IMR-90 (cell line): ENCODE measurements at regions not wholly inside any gene's neighbourhood (a gene's known extent, or its start where the extent isn't known, plus 50 kb on each side); places are given as distances from the start of the nearest gene placed in this dataset.

Experiments used
- ATAC-seq: fragments of 200-7000 bp; cut with Tn5 transposase; 2 replicates; pipeline ENCODE4 v1.9.1; 2020; ENCODE audit warnings: low read depth, mild to moderate bottlenecking, moderate library complexity
- BruUV-seq: library from RNA; stranded (reverse); fragments of 400-500 nt; replicated peaks from 2 replicates; lab custom pipeline; 2021; lab: Mats Ljungman, UMichigan
- CTCF ChIA-PET: fragments of 300-600 bp; formaldehyde crosslinking; extraction: SDS; loops from one replicate; lab custom pipeline; 2021; ENCODE audit warnings: antibody characterized with exemption; lab: Yijun Ruan, JAX
- POLR2A ChIA-PET: fragments of 300-600 bp; sonication (Branson Sonifier 250); formaldehyde crosslinking; loops from one replicate; lab custom pipeline; 2022; ENCODE audit warnings: antibody characterized with exemption; ENCODE audit not compliant: unreplicated experiment; lab: Charles Lee
- DNase-seq: peaks from one replicate; pipeline ENCODE4 v3.0.0; 2013
- H2AFZ ChIP-seq: replicated peaks from 2 replicates; pipeline ENCODE3; 2013; ENCODE audit warnings: low read length, mild to moderate bottlenecking; ENCODE audit not compliant: poor library complexity
- H2AK5ac ChIP-seq: 2 replicates; pipeline ENCODE4 v1.6.1; 2013; ENCODE audit warnings: low read depth, low read length, inconsistent platforms
- H2AK9ac ChIP-seq: replicated peaks from 2 replicates; pipeline ENCODE3; 2013; ENCODE audit warnings: mild to moderate bottlenecking, low read depth, low read length, moderate library complexity; ENCODE audit not compliant: poor library complexity
- H2BK120ac ChIP-seq: 2 replicates; pipeline ENCODE4 v1.6.1; 2013; ENCODE audit warnings: low read depth, low read length, inconsistent platforms
- H2BK15ac ChIP-seq: 3 replicates; pipeline ENCODE4 v1.6.1; 2013; ENCODE audit warnings: low read depth, low read length, inconsistent platforms
- H2BK20ac ChIP-seq: 2 replicates; pipeline ENCODE4 v1.6.1; 2013; ENCODE audit warnings: low read depth, mild to moderate bottlenecking, inconsistent platforms, low read length, moderate library complexity
- H2BK5ac ChIP-seq: 2 replicates; pipeline ENCODE4 v1.6.1; 2013; ENCODE audit warnings: mild to moderate bottlenecking, low read depth, low read length, inconsistent platforms; ENCODE audit not compliant: poor library complexity, severe bottlenecking
- H3K14ac ChIP-seq: replicated peaks from 2 replicates; pipeline ENCODE4 v1.6.1; 2013; ENCODE audit warnings: low read depth, low read length, inconsistent platforms
- H3K18ac ChIP-seq: 2 replicates; pipeline ENCODE4 v1.6.1; 2013; ENCODE audit warnings: low read depth, low read length, control low read depth
- H3K23ac ChIP-seq: 2 replicates; pipeline ENCODE4 v1.6.1; 2013; ENCODE audit warnings: low read depth, low read length, inconsistent platforms
- H3K27ac ChIP-seq: 2 replicates; pipeline ENCODE4 v1.5.1; 2013; ENCODE audit warnings: mild to moderate bottlenecking, control low read depth, low read length; ENCODE audit not compliant: insufficient read depth
- H3K27me3 ChIP-seq: 2 replicates; pipeline ENCODE4 v1.6.1; 2013; ENCODE audit warnings: low read length; ENCODE audit not compliant: control insufficient read depth, insufficient read depth
- H3K36me3 ChIP-seq: 2 replicates; pipeline ENCODE4 v1.6.1; 2013; ENCODE audit warnings: low read length, mixed read lengths; ENCODE audit not compliant: control insufficient read depth, insufficient read depth
- H3K4ac ChIP-seq: 2 replicates; pipeline ENCODE4 v1.6.1; 2013; ENCODE audit warnings: low read depth, low read length, inconsistent platforms
- H3K4me1 ChIP-seq: 2 replicates; pipeline ENCODE4 v1.6.1; 2013; ENCODE audit warnings: low read length, mixed read lengths; ENCODE audit not compliant: control insufficient read depth, insufficient read depth
- H3K4me2 ChIP-seq: 2 replicates; pipeline ENCODE4 v1.6.1; 2013; ENCODE audit warnings: low read depth, mild to moderate bottlenecking, control low read depth, low read length, moderate library complexity
- H3K4me3 ChIP-seq: 2 replicates; pipeline ENCODE4 v1.5.1; 2013; ENCODE audit warnings: low read depth, mild to moderate bottlenecking, control low read depth, low read length, moderate library complexity; ENCODE audit not compliant: insufficient read depth
- H3K56ac ChIP-seq: 2 replicates; pipeline ENCODE4 v1.6.1; 2013; ENCODE audit warnings: low read length, inconsistent platforms; ENCODE audit not compliant: insufficient read depth; ENCODE audit errors: extremely low read depth
- H3K79me1 ChIP-seq, 2 experiments: 2 replicates each; pipeline ENCODE4 v1.6.1; 2013; ENCODE audit warnings: low read length in 2 of 2, inconsistent platforms in 1 of 2, low read depth in 1 of 2
- H3K9ac ChIP-seq: 2 replicates; pipeline ENCODE4 v1.6.1; 2013; ENCODE audit warnings: low read depth, low read length, control low read depth
- H3K9me1 ChIP-seq: 2 replicates; pipeline ENCODE4 v1.6.1; 2013; ENCODE audit warnings: low read length, inconsistent platforms; ENCODE audit not compliant: insufficient read depth
- H3K9me3 ChIP-seq: 2 replicates; pipeline ENCODE4 v1.6.1; 2013; ENCODE audit warnings: low read length; ENCODE audit not compliant: control insufficient read depth, insufficient read depth
- H4K20me1 ChIP-seq: 2 replicates; pipeline ENCODE4 v1.6.1; 2013; ENCODE audit warnings: low read length, inconsistent platforms; ENCODE audit not compliant: insufficient read depth
- H4K5ac ChIP-seq: 2 replicates; pipeline ENCODE4 v1.6.1; 2013; ENCODE audit warnings: mild to moderate bottlenecking, low read depth, low read length, control low read depth
- H4K8ac ChIP-seq, 2 experiments: 2 replicates each; pipeline ENCODE4 v1.6.1; 2013; ENCODE audit warnings: low read depth in 2 of 2, low read length in 2 of 2, control low read depth in 1 of 2, inconsistent platforms in 1 of 2
- H4K91ac ChIP-seq: 2 replicates; pipeline ENCODE4 v1.6.1; 2013; ENCODE audit warnings: low read depth, low read length, inconsistent platforms; ENCODE audit not compliant: insufficient read depth
- BHLHE40 ChIP-seq: fragments of 150-350 bp; IDR thresholded peaks from 2 replicates; pipeline ENCODE4 v1.6.1; 2016; ENCODE audit warnings: mild to moderate bottlenecking, low read depth, low read length
- CEBPB ChIP-seq: IDR thresholded peaks from 2 replicates; pipeline ENCODE4 v1.6.1; 2012; ENCODE audit warnings: low read depth, low read length, improper control_type of control experiment
- FOS ChIP-seq: fragments of 150-350 bp; IDR thresholded peaks from 2 replicates; pipeline ENCODE4 v1.6.1; 2016; ENCODE audit warnings: low read depth, low read length
- POLR2A ChIP-seq: IDR thresholded peaks from 2 replicates; pipeline ENCODE4 v1.6.1; 2012; ENCODE audit warnings: mild to moderate bottlenecking, low read depth, low read length
- RAD21 ChIP-seq: IDR thresholded peaks from 2 replicates; pipeline ENCODE4 v1.6.1; 2012; ENCODE audit warnings: low read length, improper control_type of control experiment
- RCOR1 ChIP-seq: IDR thresholded peaks from 2 replicates; pipeline ENCODE4 v1.6.1; 2012; ENCODE audit warnings: mild to moderate bottlenecking, low read length, improper control_type of control experiment; ENCODE audit not compliant: insufficient replicate concordance
- WGBS, 2 experiments: methylation state at CpG; one replicate each; pipeline versions ENCODE4 v1.1.5 to v1.1.7; 2013; ENCODE audit warnings: missing lambda C conversion rate in 2 of 2; ENCODE audit not compliant: insufficient read length in 1 of 2; ENCODE audit errors: extremely low coverage in 2 of 2; 5-methylcytosine and 5-hydroxymethylcytosine counted together
- dilution Hi-C: fragments of 300-500 bp; cut with HindIII; formaldehyde crosslinking; loops from one replicate; pipeline ENCODE4 v1.14.3; 2018; ENCODE audit warnings: low sequenced_read_pairs; ENCODE audit not compliant: unreplicated experiment
- in situ Hi-C: fragments of 300-500 bp; cut with MboI; formaldehyde crosslinking; loops from 3 replicates; pipeline ENCODE4 v1.14.3; 2019; ENCODE audit warnings: low sequenced_read_pairs, inconsistent platforms, mixed read lengths
- intact Hi-C: fragments of 100-400 bp; cut with micrococcal nuclease; formaldehyde crosslinking; loops from 2 replicates; pipeline ENCODE4 v1.10.0; 2022

DNA sequence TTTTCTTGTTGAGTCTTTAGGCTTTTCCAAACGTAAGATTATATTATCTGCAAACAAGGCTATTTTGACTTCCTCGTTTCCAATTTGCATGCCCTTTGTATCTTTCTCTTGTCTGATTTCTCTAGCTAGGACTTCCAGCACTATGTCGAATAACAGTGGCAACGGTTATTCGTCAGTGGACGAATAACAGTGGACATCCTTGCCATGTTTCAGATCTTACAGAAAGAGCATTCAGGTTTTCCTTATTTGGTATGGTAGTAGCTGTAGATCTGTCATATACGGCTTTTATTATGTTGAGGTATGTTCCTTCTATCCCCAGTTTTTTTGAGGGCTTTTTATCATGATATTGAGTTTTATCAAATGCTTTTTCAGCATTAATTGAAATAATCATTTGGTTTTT, 634.6 kb upstream of the ADGRL3 start:
- DNase-seq: no peak
- Histone ChIP-seq H2BK15ac (no peak overlapping the region), H3K4me2 (no peak overlapping the region), H2AK5ac (no peak overlapping the region), H2BK20ac (no peak overlapping the region), H4K5ac (no peak overlapping the region), H3K18ac (no peak overlapping the region), H3K4ac (no peak overlapping the region), H3K56ac (no peak overlapping the region), H3K4me3 (no peak overlapping the region), H3K9ac (no peak overlapping the region), H3K4me1 (no peaks in the 10 kb centered on the region), H3K36me3 (no peaks in the 10 kb centered on the region), H4K20me1 (no peaks in the 10 kb centered on the region), H3K27ac (no peak overlapping the region), H3K23ac (no peak overlapping the region), H4K91ac (no peak overlapping the region), H3K9me3 (no peaks in the 10 kb centered on the region), H3K27me3 (no peaks in the 10 kb centered on the region), H2AK9ac (no peak overlapping the region), H2AFZ (no peak overlapping the region), H3K9me1 (no peaks in the 10 kb centered on the region), H3K14ac (no peak overlapping the region), H2BK5ac (no peak overlapping the region), H2BK120ac (no peak overlapping the region), H3K79me1 (no peaks in the 10 kb centered on the region), H4K8ac (no peak overlapping the region)
- WGBS, 2 experiments: 69% methylated on average over 2 of the region's 7 CpGs; no CpG with 5 or more reads in 1 of the 2 experiments
- CTCF ChIA-PET: no interaction called here
- no TSS peak for BruUV-seq
- dilution Hi-C loops (no loop called here), in situ Hi-C loops (no loop called here), intact Hi-C loops (no loop called here)
- POLR2A ChIA-PET: no interaction called here
- ATAC-seq: no peak
- TF ChIP-seq RCOR1 (no peak), POLR2A (no peak), CEBPB (no peak), BHLHE40 (no peak), FOS (no peak), RAD21 (no peak)
